ENCODE measurements at regions not wholly inside any gene's neighbourhood (a gene's known extent, or its start where the extent isn't known, plus 50 kb on each side); places are given as distances from the start of the nearest gene placed in this dataset.

- H3K4me3 ChIP-seq (ENCODE audit: low read depth, low read length): no peak overlapping the region
- TF ChIP-seq CTCF (IDR thresholded peaks at IDR 0.05; ENCODE audit: insufficient read depth, low read length): no peak
- no peak for DNase-seq (ENCODE audit: low read depth)
Observed at GRCh38 chr16:17691106-17691898, 220.5 kb upstream of the XYLT1 start.

- DNase-seq (ENCODE audit: low read depth): no peak
- H3K4me3 ChIP-seq (ENCODE audit: low read depth, low read length): no peak overlapping the region
- no peak for TF ChIP-seq CTCF (IDR thresholded peaks at IDR 0.05; ENCODE audit: insufficient read depth, low read length)
Observed at GRCh38 chr16:17685447-17685846, 214.7 kb upstream of the XYLT1 start.

- H3K4me3 ChIP-seq (ENCODE audit: low read depth, low read length): no peak overlapping the region
- no peak for TF ChIP-seq CTCF (IDR thresholded peaks at IDR 0.05; ENCODE audit: insufficient read depth, low read length)
- DNase-seq (ENCODE audit: low read depth): no peak
Observed at GRCh38 chr16:17683281-17683680, 212.5 kb upstream of the XYLT1 start.

GRCh38 chr16:17676171-17676570, 205.4 kb upstream of the XYLT1 start:
- TF ChIP-seq CTCF (IDR thresholded peaks at IDR 0.05; ENCODE audit: insufficient read depth, low read length): no peak
- DNase-seq (ENCODE audit: low read depth): no peak
- no peak overlapping the region for H3K4me3 ChIP-seq (ENCODE audit: low read depth, low read length)

- no peak overlapping the region for H3K4me3 ChIP-seq (ENCODE audit: low read depth, low read length)
- no peak for TF ChIP-seq CTCF (IDR thresholded peaks at IDR 0.05; ENCODE audit: insufficient read depth, low read length)
- no peak for DNase-seq (ENCODE audit: low read depth)
Observed at GRCh38 chr16:17668386-17668785, 197.6 kb upstream of the XYLT1 start.

GRCh38 chr16:17666293-17666692, 195.5 kb upstream of the XYLT1 start:
- H3K4me3 ChIP-seq (ENCODE audit: low read depth, low read length): no peak overlapping the region
- TF ChIP-seq CTCF (IDR thresholded peaks at IDR 0.05; ENCODE audit: insufficient read depth, low read length): no peak
- no peak for DNase-seq (ENCODE audit: low read depth)

GRCh38 chr16:17658881-17659280, 188.1 kb upstream of the XYLT1 start:
- no peak for TF ChIP-seq CTCF (IDR thresholded peaks at IDR 0.05; ENCODE audit: insufficient read depth, low read length)
- no peak overlapping the region for H3K4me3 ChIP-seq (ENCODE audit: low read depth, low read length)
- no peak for DNase-seq (ENCODE audit: low read depth)
